MV-4-11 (cell line): ENCODE measurements at regions not wholly inside any gene's neighbourhood (a gene's known extent, or its start where the extent isn't known, plus 50 kb on each side); places are given as distances from the start of the nearest gene placed in this dataset.

Experiments used
- DNase-seq: peaks from one replicate; lab custom pipeline; 2025; lab: John Stamatoyannopoulos, UW

DNA sequence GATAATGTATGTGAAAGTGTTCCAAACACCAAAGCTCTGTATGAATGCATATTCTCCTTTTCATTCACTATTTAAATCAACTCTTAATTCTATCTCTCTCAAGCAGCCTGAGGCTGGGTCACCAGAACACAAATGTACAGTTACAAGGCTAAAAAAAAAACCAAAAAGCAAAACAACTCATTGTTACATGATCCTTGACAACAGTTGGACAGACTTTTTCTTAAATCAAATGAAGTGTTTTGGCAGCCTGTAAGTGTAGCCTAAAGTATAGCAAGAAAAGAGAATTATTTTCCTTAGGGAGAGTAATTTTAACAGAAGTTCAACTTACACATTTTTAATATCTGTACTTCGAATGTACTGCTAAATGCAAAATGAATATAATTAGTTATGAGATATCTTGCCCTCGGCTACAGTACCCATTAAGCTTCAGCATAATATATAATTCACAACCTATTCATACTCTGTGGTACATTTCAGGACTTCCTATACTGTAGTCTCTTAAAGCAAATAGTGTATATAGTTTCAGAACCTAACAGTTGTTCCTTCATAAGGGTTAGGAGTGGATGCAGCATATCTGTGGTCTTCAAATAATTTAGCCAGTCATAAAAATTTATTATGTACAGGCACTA is 214.0 kb upstream of the BTG1 start:
- DNase-seq: no peak

- DNase-seq: no peak
These were observed 212.1 kb upstream of the BTG1 start for GRCh38 chr12:92357584-92358261.

GRCh38 chr12:92356425-92356824 is 210.8 kb upstream of the BTG1 start:
- DNase-seq: peak; percentile 24

GRCh38 chr12:92349635-92350034 is 204.0 kb upstream of the BTG1 start:
- no peak for DNase-seq

DNA sequence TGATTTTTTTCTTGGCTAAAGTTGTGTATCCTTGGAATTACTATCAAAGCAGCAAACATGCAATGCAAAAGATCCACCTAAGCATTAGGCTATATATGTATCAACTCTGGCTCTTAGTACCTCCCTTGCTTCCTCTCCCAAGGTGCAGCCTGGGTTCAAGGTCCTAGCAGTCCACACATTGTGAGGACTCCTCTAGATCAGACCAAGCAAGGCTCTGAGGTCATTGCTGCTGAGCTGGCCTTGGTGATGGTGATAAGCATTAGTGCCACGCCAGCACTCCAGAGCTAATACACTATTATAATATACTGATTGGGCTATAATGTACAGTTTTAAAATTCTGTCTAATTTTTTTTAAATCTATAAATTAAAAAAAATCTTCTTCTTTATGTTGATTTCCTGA is 196.9 kb upstream of the BTG1 start:
- no peak for DNase-seq

- DNase-seq: no peak
These were observed 195.5 kb upstream of the BTG1 start for GRCh38 chr12:92341065-92341668.

GRCh38 chr12:92340441-92341064 is 194.9 kb upstream of the BTG1 start:
- no peak for DNase-seq

DNA sequence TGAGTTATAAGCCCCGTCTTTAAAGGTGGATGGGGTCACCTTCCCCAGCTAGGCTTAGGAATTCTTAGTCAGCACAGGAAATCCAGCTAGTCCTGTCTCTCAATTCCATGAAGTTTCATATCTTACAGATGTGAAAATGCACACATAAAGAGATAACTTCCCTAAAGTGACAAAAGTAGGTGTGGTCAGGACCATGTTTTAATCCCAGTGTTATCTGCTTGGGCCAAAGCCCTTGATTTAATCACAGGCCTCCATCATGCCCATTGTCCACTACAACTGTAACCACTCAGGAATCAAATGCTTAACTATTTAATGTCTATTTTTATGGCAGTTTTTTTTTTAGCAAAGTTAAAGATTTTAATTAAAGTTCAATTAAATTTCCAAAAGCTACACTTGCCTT is 194.4 kb upstream of the BTG1 start:
- DNase-seq: no peak

DNA sequence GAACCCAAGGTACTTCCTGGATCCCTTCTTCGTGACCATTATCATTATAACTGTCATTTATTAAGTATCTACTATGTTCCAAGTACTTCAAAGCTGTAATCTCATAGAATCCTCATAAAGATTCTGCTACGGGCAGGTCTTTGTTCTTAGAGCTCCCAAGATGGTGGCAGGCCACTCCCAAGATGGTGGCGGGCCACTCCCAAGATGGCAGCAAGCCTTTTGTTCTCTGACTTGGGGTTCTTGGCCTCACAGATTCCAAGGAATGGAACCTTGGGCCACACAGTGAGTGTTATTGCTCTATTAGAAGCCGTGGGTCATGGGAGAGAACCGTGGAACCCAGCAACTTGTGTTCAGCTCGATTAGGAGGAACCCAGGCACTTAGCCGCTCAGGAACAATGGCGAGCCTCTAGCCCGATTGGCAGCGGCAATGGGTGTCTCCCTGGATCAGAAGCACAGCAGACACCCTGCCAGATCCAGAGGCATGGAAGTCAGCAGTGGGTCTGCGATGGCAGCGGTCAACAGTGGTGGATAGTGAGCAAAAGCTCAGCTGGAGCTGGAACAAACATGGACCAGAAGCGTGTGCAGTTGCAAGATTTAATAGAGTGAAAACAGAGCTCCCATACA is 193.7 kb upstream of the BTG1 start:
- DNase-seq: no peak

- DNase-seq: no peak
These were observed 193.0 kb upstream of the BTG1 start for GRCh38 chr12:92338671-92339070.

GRCh38 chr12:92338102-92338501 is 192.5 kb upstream of the BTG1 start:
- DNase-seq: no peak

DNA sequence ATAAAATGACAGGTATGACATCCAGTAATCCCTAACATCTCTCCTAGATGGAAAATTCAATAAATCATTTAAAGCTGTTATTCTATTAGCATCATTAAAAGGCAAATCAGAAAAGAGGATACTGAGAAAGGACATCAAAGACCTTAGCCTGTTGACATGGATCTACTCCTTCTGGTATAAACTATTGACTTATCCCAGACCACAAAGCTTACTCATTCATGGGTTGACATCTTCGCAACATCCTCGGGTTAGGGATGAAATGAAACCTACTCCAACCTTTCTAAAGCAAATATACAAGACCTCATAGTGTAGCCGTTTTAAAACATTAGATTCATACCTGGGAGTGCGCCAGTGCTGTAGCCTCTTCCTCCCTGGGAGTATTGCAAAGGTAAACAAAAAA is 191.5 kb upstream of the BTG1 start:
- no peak for DNase-seq

GRCh38 chr12:92336641-92337040 is 191.0 kb upstream of the BTG1 start:
- DNase-seq: no peak

DNA sequence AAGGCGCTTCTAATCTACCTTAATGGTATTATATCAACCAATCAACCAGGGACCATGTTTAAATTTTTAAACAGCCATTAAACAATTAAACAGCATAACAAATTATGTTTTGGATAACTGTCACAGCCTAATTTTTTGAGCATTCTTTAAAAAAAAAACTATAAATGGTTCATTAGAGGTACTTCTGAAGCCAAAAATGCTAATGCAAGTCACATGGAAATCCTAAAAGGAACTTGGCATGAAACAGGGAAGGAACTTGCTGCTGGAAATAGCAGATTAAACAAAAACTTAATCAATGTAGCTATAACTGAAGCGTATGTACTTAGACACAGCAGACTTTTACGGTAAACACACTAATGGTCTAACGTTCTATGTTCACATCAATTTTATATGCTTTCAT is 190.2 kb upstream of the BTG1 start:
- no peak for DNase-seq

DNA sequence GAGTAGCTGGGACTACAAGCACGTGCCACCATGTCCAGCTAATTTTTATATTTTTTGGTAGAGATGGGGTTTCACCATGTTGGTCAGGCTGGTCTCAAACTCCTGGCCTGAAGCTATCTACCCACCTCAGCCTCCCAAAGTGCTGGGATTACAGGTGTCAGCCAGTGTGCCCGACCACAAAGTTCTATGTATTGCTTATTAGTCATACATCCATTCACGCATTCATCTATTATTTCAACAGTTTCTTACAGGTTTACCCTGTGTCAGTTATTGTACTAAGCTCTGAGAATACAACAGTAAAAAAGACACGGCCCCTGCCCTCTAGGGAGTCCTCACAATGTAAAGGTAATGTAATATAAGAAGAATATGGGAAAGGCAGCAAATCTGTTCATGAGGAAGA is 188.9 kb upstream of the BTG1 start:
- DNase-seq: no peak

GRCh38 chr12:92332552-92332951 is 186.9 kb upstream of the BTG1 start:
- DNase-seq: no peak

- no peak for DNase-seq
These were observed 185.7 kb upstream of the BTG1 start for GRCh38 chr12:92331383-92331782.

DNA sequence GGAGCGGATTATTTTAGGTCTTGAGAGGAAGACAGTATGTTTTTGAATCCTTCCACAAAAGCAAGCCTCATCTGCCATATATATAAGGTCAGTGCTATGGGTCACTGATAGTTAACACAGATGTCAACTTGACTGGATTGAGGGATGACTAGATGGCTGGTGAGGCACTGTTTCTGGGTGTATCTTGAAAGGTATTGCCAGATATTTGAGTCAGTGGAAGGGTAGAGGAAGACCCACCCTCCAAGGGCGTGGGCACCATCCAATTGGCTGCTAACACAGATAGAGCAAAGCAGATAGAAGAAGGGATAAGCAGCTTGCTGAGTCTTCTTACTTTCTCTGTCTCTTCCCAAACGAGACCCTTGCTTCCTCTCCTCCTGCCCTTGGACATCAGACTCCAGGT is 185.0 kb upstream of the BTG1 start:
- DNase-seq: no peak

GRCh38 chr12:92326877-92327276 is 181.2 kb upstream of the BTG1 start:
- no peak for DNase-seq

DNA sequence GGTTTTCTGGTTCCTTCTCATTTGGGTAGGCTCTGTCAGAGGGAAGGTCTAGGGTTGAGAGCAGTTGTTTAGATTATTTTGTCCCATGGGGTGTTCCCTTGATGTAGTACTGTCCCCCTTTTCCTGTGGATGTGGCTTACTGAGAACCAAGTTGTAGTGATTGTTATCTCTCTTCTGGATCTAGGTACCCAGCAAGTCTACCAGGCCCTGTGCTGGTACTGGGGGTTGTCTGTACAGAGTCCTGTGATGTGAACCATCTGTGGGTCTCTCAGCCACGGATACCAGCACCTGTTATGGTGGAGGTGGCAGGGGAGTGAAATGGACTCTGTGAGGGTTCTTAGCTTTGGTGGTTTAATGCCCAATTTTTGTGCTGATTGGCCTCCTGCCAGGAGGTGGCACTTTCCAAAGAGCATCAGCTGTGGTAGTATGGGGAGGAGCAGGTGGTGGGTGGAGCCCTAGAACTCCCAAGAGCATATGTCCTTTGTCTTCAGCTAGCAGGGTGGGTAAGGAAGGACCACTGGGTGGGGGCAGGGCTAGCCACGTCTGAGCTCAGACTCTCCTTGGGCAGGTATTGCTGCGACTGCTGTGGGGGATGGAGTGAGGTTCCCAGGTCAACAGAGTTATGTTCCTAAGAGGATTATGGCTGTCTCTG is 179.3 kb upstream of the BTG1 start:
- no peak for DNase-seq

DNA sequence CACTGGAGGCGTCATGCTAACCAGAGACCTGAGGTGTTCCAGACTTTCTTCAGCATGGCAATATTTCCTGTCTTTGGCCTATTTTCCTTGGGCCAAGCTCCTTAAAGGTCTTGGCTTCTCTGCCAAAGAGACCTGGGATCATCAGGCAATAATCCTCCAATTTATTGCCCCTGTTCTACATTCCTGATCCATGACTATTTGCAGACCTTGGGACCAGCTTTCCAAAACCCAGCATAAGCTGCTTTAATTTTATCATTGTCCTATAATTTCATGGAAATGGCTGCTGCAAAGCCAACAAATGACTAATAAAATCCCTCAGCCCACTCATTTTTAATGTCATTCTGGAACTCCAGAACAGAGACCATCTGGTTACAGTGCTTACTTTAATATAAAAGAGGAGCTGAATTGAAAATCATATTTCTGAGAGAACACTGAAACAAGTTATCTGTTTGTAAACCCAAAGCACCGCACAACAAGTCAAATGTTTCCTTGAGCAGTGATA is 166.9 kb upstream of the BTG1 start:
- DNase-seq: no peak
